HG03469 (cell line): ENCODE measurements at regions not wholly inside any gene's neighbourhood (a gene's known extent, or its start where the extent isn't known, plus 50 kb on each side); places are given as distances from the start of the nearest gene placed in this dataset.
"Not testable (repeated sequence)": the region's sequence is repeated elsewhere in the genome, so short reads cannot be mapped to it uniquely, and the experiment has no call there.

Experiments
- ATAC-seq: cut with Tn5 transposase; IDR thresholded peaks from one replicate; pipeline ENCODE4 v1.9.1; 2021; ENCODE audit warnings: mild to moderate bottlenecking, moderate library complexity, moderate number of reproducible peaks; ENCODE audit not compliant: unreplicated experiment

GRCh38 chr4:34932591-34932990 lies 1311.7 kb downstream of the ARAP2 start:
- ATAC-seq, result no peak

GRCh38 chr4:34935739-34936138 lies 1308.6 kb downstream of the ARAP2 start:
- no peak for ATAC-seq

GRCh38 chr4:34939073-34939472 lies 1305.2 kb downstream of the ARAP2 start:
- ATAC-seq, result no peak

GRCh38 chr4:34943741-34944386 lies 1300.5 kb downstream of the ARAP2 start:
- ATAC-seq, result no peak

- ATAC-seq, result no peak
Measured at GRCh38 chr4:34950926-34951325, 1293.4 kb downstream of the ARAP2 start.

- no peak for ATAC-seq
Measured at GRCh38 chr4:34953145-34953799, 1291.0 kb downstream of the ARAP2 start.

- no peak for ATAC-seq
Measured at GRCh38 chr4:34964613-34965012, 1279.7 kb downstream of the ARAP2 start.

GRCh38 chr4:34972189-34972588 lies 1272.1 kb downstream of the ARAP2 start:
- no peak for ATAC-seq

- no peak for ATAC-seq
Measured at GRCh38 chr4:34973650-34974312, 1270.5 kb downstream of the ARAP2 start.

- ATAC-seq, result no peak
Measured at GRCh38 chr4:34974313-34974680, 1270.0 kb downstream of the ARAP2 start.

- not testable (repeated sequence) for ATAC-seq
Measured at GRCh38 chr4:35021222-35021621, 1223.1 kb downstream of the ARAP2 start.

GRCh38 chr4:35025152-35025834 lies 1219.0 kb downstream of the ARAP2 start:
- no peak for ATAC-seq

GRCh38 chr4:35038079-35038805 lies 1206.1 kb downstream of the ARAP2 start:
- ATAC-seq, result no peak

- ATAC-seq, result no peak
Measured at GRCh38 chr4:35038845-35039244, 1205.5 kb downstream of the ARAP2 start.

- ATAC-seq, result no peak
Measured at GRCh38 chr4:35052546-35052945, 1191.8 kb downstream of the ARAP2 start.

GRCh38 chr4:35063031-35063570 lies 1181.2 kb downstream of the ARAP2 start:
- no peak for ATAC-seq

GRCh38 chr4:35066406-35066805 lies 1177.9 kb downstream of the ARAP2 start:
- no peak for ATAC-seq

- ATAC-seq, result no peak
Measured at GRCh38 chr4:35080799-35081198, 1163.5 kb downstream of the ARAP2 start.

GRCh38 chr4:35087218-35087617 lies 1157.1 kb downstream of the ARAP2 start:
- ATAC-seq, result no peak

GRCh38 chr4:35100932-35101331 lies 1143.4 kb downstream of the ARAP2 start:
- no peak for ATAC-seq

GRCh38 chr4:35102066-35102465 lies 1142.2 kb downstream of the ARAP2 start:
- ATAC-seq, result no peak
